K562 (cell line): ENCODE measurements at regions not wholly inside any gene's neighbourhood (a gene's known extent, or its start where the extent isn't known, plus 50 kb on each side); places are given as distances from the start of the nearest gene placed in this dataset.

ENCODE experiments used
- ATAC-seq: fragments of 200-7000 bp; cut with Tn5 transposase; 3 replicates; pipeline ENCODE4 v1.9.1; 2020; ENCODE audit warnings: moderate library complexity
- BruUV-seq: library from RNA; stranded (reverse); fragments of 400-500 nt; replicated peaks from 2 replicates; lab custom pipeline; 2021; lab: Mats Ljungman, UMichigan
- CTCF ChIA-PET: fragments of 300-600 bp; formaldehyde crosslinking; extraction: SDS; loops from one replicate; lab custom pipeline; 2021; ENCODE audit warnings: low intra/inter-chr PET ratio; lab: Yijun Ruan, JAX
- POLR2A ChIA-PET: fragments of 300-600, 350-650 bp; sonication (Branson Sonifier 250); formaldehyde crosslinking; extraction: SDS; loops from one replicate; lab custom pipeline; 2021; ENCODE audit warnings: antibody characterized with exemption, inconsistent platforms; lab: Yijun Ruan, JAX
- DNase-seq, 4 experiments: peaks; one replicate each; pipeline versions ENCODE4 v3.0.0 to v3.0.0-alpha.2; 2011 to 2018; ENCODE audit warnings: low spot score in 3 of 4, mixed read lengths in 3 of 4; ENCODE audit errors: extremely low read depth in 1 of 4
- FAIRE-seq: peaks from 2 replicates; lab custom pipeline; 2011; peaks lifted over from hg19 to GRCh38; lab: Jason Lieb, UNC
- H2AFZ ChIP-seq: 2 replicates; pipeline ENCODE4 v1.6.0; 2011; ENCODE audit warnings: low read depth, low read length, control low read depth, inconsistent platforms
- H3K27ac ChIP-seq: fragments of 200-600 bp; 3 replicates; pipeline ENCODE4 v1.8.0; 2011; ENCODE audit warnings: low read depth, mild to moderate bottlenecking, control low read depth, inconsistent platforms, low read length, moderate library complexity, mixed read lengths; ENCODE audit errors: extremely low read depth
- H3K27me3 ChIP-seq, 2 experiments: fragments of 300-600 bp in 1 of 2; 2 replicates in 1 of 2; 3 replicates in 1 of 2; pipeline versions ENCODE4 v1.6.0 to v1.8.0; 2011; ENCODE audit warnings: inconsistent platforms in 2 of 2, low read length in 2 of 2, mild to moderate bottlenecking in 1 of 2, mixed read lengths in 1 of 2, moderate library complexity in 1 of 2; ENCODE audit not compliant: control insufficient read depth in 2 of 2, insufficient read depth in 2 of 2
- H3K36me3 ChIP-seq: fragments of 300-600 bp; 3 replicates; pipeline ENCODE4 v1.8.0; 2011; ENCODE audit warnings: mild to moderate bottlenecking, low read length, inconsistent platforms; ENCODE audit not compliant: control insufficient read depth, insufficient read depth
- H3K4me1 ChIP-seq, 2 experiments: fragments of 200-600 bp in 1 of 2; replicated peaks in 1 of 2; 2 replicates in 1 of 2; 3 replicates in 1 of 2; pipeline versions ENCODE4 v1.5.1 to v1.8.0; 2011; ENCODE audit warnings: inconsistent platforms in 2 of 2, low read length in 2 of 2, mild to moderate bottlenecking in 1 of 2, mixed read lengths in 1 of 2, moderate library complexity in 1 of 2; ENCODE audit not compliant: control insufficient read depth in 2 of 2, insufficient read depth in 2 of 2
- H3K4me2 ChIP-seq: 2 replicates; pipeline ENCODE4 v1.6.1; 2011; ENCODE audit warnings: low read length, control low read depth, inconsistent platforms, mixed read lengths; ENCODE audit not compliant: insufficient read depth
- H3K4me3 ChIP-seq: fragments of 200-600 bp; sonication (generic), shearing (Covaris generic); 2 replicates; pipeline ENCODE4 v1.5.1; 2016; ENCODE audit warnings: control low read depth, inconsistent platforms
- H3K79me2 ChIP-seq: fragments of 200-600 bp; 3 replicates; pipeline ENCODE4 v1.8.0; 2011; ENCODE audit warnings: low read length, inconsistent platforms; ENCODE audit not compliant: control insufficient read depth, insufficient read depth
- H3K9ac ChIP-seq, 2 experiments: 2 replicates each; pipeline versions ENCODE4 v1.6.0 to v1.6.1; 2011; ENCODE audit warnings: low read depth in 2 of 2, low read length in 2 of 2, control low read depth in 1 of 2, inconsistent platforms in 1 of 2, mild to moderate bottlenecking in 1 of 2, mixed read lengths in 1 of 2; ENCODE audit not compliant: insufficient read depth in 1 of 2
- H3K9me1 ChIP-seq: one replicate; pipeline ENCODE4 v1.6.0; 2011; ENCODE audit warnings: inconsistent platforms, mild to moderate bottlenecking, low read length, moderate library complexity; ENCODE audit not compliant: control insufficient read depth, insufficient read depth
- H3K9me3 ChIP-seq: replicated peaks from 2 replicates; pipeline ENCODE4 v1.5.1; 2011; ENCODE audit warnings: low read depth, low read length, inconsistent platforms; ENCODE audit not compliant: control insufficient read depth, insufficient read depth
- H4K20me1 ChIP-seq: replicated peaks from 2 replicates; pipeline ENCODE4 v1.6.1; 2011; ENCODE audit warnings: low read length, inconsistent platforms, mixed read lengths; ENCODE audit not compliant: control insufficient read depth, insufficient read depth
- GABPB1 ChIP-seq: sonication (generic); formaldehyde crosslinking; IDR thresholded peaks from 2 replicates; pipeline ENCODE4 v1.8.0; 2022; ENCODE audit warnings: mild to moderate bottlenecking, missing genetic modification reagents
- PTRF ChIP-seq: fragments of 450-650 bp; IDR thresholded peaks from 2 replicates; pipeline ENCODE4 v1.6.1; 2016; ENCODE audit warnings: mild to moderate bottlenecking, missing genetic modification characterization, missing compliant biosample characterization
- RB1 ChIP-seq: fragments of 450-650 bp; IDR thresholded peaks from 2 replicates; pipeline ENCODE4 v1.6.1; 2017; ENCODE audit warnings: low read depth, mild to moderate bottlenecking
- WHSC1 ChIP-seq: IDR thresholded peaks from one replicate; pipeline ENCODE4 v1.6.1; 2012; ENCODE audit warnings: low read length, control low read depth, inconsistent platforms
- ZNF324 ChIP-seq: fragments of 250-450 bp; sonication (Bioruptor Pico); IDR thresholded peaks from 2 replicates; pipeline ENCODE4 v1.4.0; 2020; ENCODE audit warnings: mild to moderate bottlenecking
- WGBS: fragments of 100-300 bp; shearing (Covaris generic); methylation state at CpG from one replicate; pipeline ENCODE4 v1.1.6; 2016; ENCODE audit warnings: low coverage, mixed read lengths; ENCODE audit not compliant: insufficient coverage; ENCODE audit errors: missing lambda C conversion rate; 5-methylcytosine and 5-hydroxymethylcytosine counted together
- in situ Hi-C: fragments of 300-500 bp; cut with MboI; formaldehyde crosslinking; loops from 4 replicates; pipeline ENCODE4 v1.15.0; 2018; ENCODE audit warnings: inconsistent platforms, mixed read lengths
- intact Hi-C: fragments of 100-400 bp; cut with micrococcal nuclease; formaldehyde crosslinking; loops from 2 replicates; pipeline ENCODE4 v1.14.2; 2022
- TF ChIP-seq, protein P1 (sequence below): sonication (generic); formaldehyde crosslinking; IDR thresholded peaks from 2 replicates; pipeline ENCODE4 v1.8.0; 2022; ENCODE audit warnings: mild to moderate bottlenecking, missing genetic modification reagents
- TF ChIP-seq, protein P2 (sequence below): sonication (generic); formaldehyde crosslinking; IDR thresholded peaks from 2 replicates; pipeline ENCODE4 v1.9.0; 2022; ENCODE audit warnings: mild to moderate bottlenecking, missing genetic modification reagents
- TF ChIP-seq, protein P3 (sequence below): fragments of 250-450 bp; sonication (Bioruptor Pico); IDR thresholded peaks from 2 replicates; pipeline ENCODE4 v1.5.0; 2020; ENCODE audit warnings: mild to moderate bottlenecking, borderline replicate concordance
- TF ChIP-seq, protein P4 (sequence below), 2 experiments: fragments of 450-650 bp; IDR thresholded peaks; 2 replicates each; pipeline ENCODE4 v1.6.1; 2018; ENCODE audit warnings: mild to moderate bottlenecking in 2 of 2, low read depth in 1 of 2; ENCODE audit not compliant: partially characterized antibody in 2 of 2

DNA sequence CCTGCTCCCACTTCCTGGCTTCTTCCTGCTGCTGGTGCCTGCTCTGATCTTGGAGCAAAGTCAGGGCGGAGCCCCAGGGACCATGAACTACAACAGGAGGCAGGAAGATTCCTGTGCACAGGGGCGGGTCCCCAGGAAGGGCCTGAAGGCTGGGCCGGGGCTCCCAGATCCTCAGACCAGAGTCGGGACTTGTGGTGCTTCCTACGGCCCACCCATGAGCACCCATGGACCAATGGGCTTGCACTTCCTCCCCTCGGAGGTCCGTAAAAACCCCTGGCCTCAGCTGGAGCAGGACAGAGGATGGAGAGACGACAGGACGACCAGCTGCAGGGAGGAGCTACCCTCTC, 1287.1 kb downstream of the TMEM121 start:
- Histone ChIP-seq H4K20me1 (no peaks in the 10 kb centered on the region), H3K9me1 (no peaks in the 10 kb centered on the region), H3K36me3 (no peaks in the 10 kb centered on the region), H3K9me3 (no peaks in the 10 kb centered on the region), H3K27ac (no peak overlapping the region), H3K4me3 (no peak overlapping the region), H3K79me2 (no peaks in the 10 kb centered on the region), H2AFZ (no peak overlapping the region), H3K27me3 (no peaks in the 10 kb centered on the region), H3K4me1 (no peaks in the 10 kb centered on the region), H3K9ac (no peak overlapping the region), H3K4me2 (no peak overlapping the region)
- intact Hi-C loops, result no loop called here
- FAIRE-seq (no peak), DNase-seq (no peak), ATAC-seq (no peak)
- TF ChIP-seq PTRF (tag) (no peak), RB1 (no peak), GABPB1 (CRISPR knock-in tag) (no peak), ZNF324 (CRISPR knock-in tag) (no peak)
- TF ChIP-seq, protein P1, sequence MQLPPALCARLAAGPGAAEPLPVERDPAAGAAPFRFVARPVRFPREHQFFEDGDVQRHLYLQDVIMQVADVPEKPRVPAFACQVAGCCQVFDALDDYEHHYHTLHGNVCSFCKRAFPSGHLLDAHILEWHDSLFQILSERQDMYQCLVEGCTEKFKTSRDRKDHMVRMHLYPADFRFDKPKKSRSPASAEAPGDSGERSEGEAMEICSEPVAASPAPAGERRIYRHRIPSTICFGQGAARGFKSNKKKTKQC, result no peak
- in situ Hi-C loops, result no loop called here
- ChIA-PET CTCF (no interaction called here), POLR2A (no interaction called here)
- WGBS, result 0% methylated on average over 7 of the region's 9 CpGs
- no TSS peak for BruUV-seq

DNA sequence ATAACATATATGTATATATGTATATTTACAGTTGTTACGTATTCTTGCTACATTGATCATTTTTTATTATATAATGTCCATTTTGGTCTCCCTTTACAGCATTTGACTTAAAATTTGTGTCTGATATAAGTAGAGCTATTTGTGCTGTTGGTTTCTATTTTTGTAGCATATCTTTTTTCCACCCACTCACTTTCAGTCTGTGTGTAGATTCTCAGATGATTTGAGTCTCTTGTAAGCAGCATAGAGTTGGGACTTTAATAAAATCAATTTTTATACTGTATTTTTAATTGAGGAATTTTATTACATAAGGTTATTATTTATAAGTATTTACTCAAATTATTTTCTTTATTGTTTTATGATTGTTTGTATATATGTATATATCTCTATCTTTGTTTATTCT, 1293.7 kb downstream of the TMEM121 start:
- Histone ChIP-seq H3K4me3 (no peak overlapping the region), H3K9me1 (no peaks in the 10 kb centered on the region), H3K27me3 (no peaks in the 10 kb centered on the region), H3K79me2 (no peaks in the 10 kb centered on the region), H3K9ac (no peak overlapping the region), H3K36me3 (no peaks in the 10 kb centered on the region), H2AFZ (no peak overlapping the region), H3K27ac (no peak overlapping the region), H3K4me2 (no peak overlapping the region), H3K9me3 (no peaks in the 10 kb centered on the region), H4K20me1 (no peaks in the 10 kb centered on the region), H3K4me1 (no peaks in the 10 kb centered on the region)
- BruUV-seq, result no TSS peak
- in situ Hi-C loops, result no loop called here
- ChIA-PET CTCF (no interaction called here), POLR2A (no interaction called here)
- WGBS, result 0% methylated on average over 1 of the region's 1 CpG
- FAIRE-seq (no peak), DNase-seq (no peak), ATAC-seq (no peak)
- intact Hi-C loops, result no loop called here
- TF ChIP-seq, protein P2, sequence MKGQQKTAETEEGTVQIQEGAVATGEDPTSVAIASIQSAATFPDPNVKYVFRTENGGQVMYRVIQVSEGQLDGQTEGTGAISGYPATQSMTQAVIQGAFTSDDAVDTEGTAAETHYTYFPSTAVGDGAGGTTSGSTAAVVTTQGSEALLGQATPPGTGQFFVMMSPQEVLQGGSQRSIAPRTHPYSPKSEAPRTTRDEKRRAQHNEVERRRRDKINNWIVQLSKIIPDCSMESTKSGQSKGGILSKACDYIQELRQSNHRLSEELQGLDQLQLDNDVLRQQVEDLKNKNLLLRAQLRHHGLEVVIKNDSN (CRISPR knock-in tag), result no peak
- TF ChIP-seq WHSC1, result no peak
- TF ChIP-seq, protein P3, sequence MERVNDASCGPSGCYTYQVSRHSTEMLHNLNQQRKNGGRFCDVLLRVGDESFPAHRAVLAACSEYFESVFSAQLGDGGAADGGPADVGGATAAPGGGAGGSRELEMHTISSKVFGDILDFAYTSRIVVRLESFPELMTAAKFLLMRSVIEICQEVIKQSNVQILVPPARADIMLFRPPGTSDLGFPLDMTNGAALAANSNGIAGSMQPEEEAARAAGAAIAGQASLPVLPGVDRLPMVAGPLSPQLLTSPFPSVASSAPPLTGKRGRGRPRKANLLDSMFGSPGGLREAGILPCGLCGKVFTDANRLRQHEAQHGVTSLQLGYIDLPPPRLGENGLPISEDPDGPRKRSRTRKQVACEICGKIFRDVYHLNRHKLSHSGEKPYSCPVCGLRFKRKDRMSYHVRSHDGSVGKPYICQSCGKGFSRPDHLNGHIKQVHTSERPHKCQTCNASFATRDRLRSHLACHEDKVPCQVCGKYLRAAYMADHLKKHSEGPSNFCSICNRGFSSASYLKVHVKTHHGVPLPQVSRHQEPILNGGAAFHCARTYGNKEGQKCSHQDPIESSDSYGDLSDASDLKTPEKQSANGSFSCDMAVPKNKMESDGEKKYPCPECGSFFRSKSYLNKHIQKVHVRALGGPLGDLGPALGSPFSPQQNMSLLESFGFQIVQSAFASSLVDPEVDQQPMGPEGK (CRISPR knock-in tag), result no peak
- TF ChIP-seq, protein P4, sequence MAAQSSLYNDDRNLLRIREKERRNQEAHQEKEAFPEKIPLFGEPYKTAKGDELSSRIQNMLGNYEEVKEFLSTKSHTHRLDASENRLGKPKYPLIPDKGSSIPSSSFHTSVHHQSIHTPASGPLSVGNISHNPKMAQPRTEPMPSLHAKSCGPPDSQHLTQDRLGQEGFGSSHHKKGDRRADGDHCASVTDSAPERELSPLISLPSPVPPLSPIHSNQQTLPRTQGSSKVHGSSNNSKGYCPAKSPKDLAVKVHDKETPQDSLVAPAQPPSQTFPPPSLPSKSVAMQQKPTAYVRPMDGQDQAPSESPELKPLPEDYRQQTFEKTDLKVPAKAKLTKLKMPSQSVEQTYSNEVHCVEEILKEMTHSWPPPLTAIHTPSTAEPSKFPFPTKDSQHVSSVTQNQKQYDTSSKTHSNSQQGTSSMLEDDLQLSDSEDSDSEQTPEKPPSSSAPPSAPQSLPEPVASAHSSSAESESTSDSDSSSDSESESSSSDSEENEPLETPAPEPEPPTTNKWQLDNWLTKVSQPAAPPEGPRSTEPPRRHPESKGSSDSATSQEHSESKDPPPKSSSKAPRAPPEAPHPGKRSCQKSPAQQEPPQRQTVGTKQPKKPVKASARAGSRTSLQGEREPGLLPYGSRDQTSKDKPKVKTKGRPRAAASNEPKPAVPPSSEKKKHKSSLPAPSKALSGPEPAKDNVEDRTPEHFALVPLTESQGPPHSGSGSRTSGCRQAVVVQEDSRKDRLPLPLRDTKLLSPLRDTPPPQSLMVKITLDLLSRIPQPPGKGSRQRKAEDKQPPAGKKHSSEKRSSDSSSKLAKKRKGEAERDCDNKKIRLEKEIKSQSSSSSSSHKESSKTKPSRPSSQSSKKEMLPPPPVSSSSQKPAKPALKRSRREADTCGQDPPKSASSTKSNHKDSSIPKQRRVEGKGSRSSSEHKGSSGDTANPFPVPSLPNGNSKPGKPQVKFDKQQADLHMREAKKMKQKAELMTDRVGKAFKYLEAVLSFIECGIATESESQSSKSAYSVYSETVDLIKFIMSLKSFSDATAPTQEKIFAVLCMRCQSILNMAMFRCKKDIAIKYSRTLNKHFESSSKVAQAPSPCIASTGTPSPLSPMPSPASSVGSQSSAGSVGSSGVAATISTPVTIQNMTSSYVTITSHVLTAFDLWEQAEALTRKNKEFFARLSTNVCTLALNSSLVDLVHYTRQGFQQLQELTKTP (IDR thresholded peaks at IDR 0.05; ENCODE audit: low read depth in 1 of 2, partially characterized antibody in 2 of 2), result no peak
